Stimulated activated CD4-positive, alpha-beta T cell treated with anti-CD3 and anti-CD28 coated beads, Interleukin-1b, Interleukin-23, amount 100 ng/mL, for 1 hour (primary cell): ENCODE measurements at regions not wholly inside any gene's neighbourhood (a gene's known extent, or its start where the extent isn't known, plus 50 kb on each side); places are given as distances from the start of the nearest gene placed in this dataset.

Experiments
- DNase-seq, 2 donors: peaks; one replicate each; pipeline ENCODE4 v3.0.0-alpha.2; 2020; ENCODE audit warnings: low read depth in 2 of 2

- DNase-seq = no peak
Measured at GRCh38 chr3:117756563-117756962, 1047.0 kb downstream of the TUSC7 start.

GRCh38 chr3:117761703-117762620, 1052.4 kb downstream of the TUSC7 start:
- no peak for DNase-seq

GRCh38 chr3:117762621-117763037, 1053.0 kb downstream of the TUSC7 start:
- DNase-seq = no peak

- no peak for DNase-seq
Measured at GRCh38 chr3:117763561-117763960, 1054.0 kb downstream of the TUSC7 start.

- no peak for DNase-seq
Measured at GRCh38 chr3:117768581-117768980, 1059.0 kb downstream of the TUSC7 start.

- DNase-seq = no peak
Measured at GRCh38 chr3:117774130-117774529, 1064.6 kb downstream of the TUSC7 start.

GRCh38 chr3:117786349-117786748, 1076.8 kb downstream of the TUSC7 start:
- DNase-seq = no peak

GRCh38 chr3:117788061-117788460, 1078.5 kb downstream of the TUSC7 start:
- DNase-seq = no peak

- no peak for DNase-seq
Measured at GRCh38 chr3:117788506-117788905, 1078.9 kb downstream of the TUSC7 start.

GRCh38 chr3:117790235-117790987, 1080.8 kb downstream of the TUSC7 start:
- no peak for DNase-seq

- no peak for DNase-seq
Measured at GRCh38 chr3:117793622-117794265, 1084.2 kb downstream of the TUSC7 start.

- DNase-seq = no peak
Measured at GRCh38 chr3:117798221-117798620, 1088.6 kb downstream of the TUSC7 start.

GRCh38 chr3:117798687-117799386, 1089.3 kb downstream of the TUSC7 start:
- no peak for DNase-seq

- no peak for DNase-seq
Measured at GRCh38 chr3:117799387-117799735, 1089.8 kb downstream of the TUSC7 start.

GRCh38 chr3:117801912-117802239, 1092.3 kb downstream of the TUSC7 start:
- DNase-seq = no peak

GRCh38 chr3:117809186-117810081, 1099.9 kb downstream of the TUSC7 start:
- DNase-seq = no peak

GRCh38 chr3:117811786-117812185, 1102.2 kb downstream of the TUSC7 start:
- DNase-seq = no peak

- DNase-seq = no peak
Measured at GRCh38 chr3:117814975-117815374, 1105.4 kb downstream of the TUSC7 start.

GRCh38 chr3:117817103-117817502, 1107.5 kb downstream of the TUSC7 start:
- DNase-seq = no peak

GRCh38 chr3:117818592-117818991, 1109.0 kb downstream of the TUSC7 start:
- no peak for DNase-seq
